GM12873 (cell line): ENCODE measurements at regions not wholly inside any gene's neighbourhood (a gene's known extent, or its start where the extent isn't known, plus 50 kb on each side); places are given as distances from the start of the nearest gene placed in this dataset.

ENCODE experiments used
- CTCF ChIP-seq: IDR thresholded peaks from 2 replicates; pipeline ENCODE4 v1.5.1; 2012; ENCODE audit warnings: low read depth, mild to moderate bottlenecking, moderate library complexity, low read length, control low read depth; ENCODE audit not compliant: insufficient read depth; ENCODE audit errors: missing control alignments

- TF ChIP-seq CTCF, result no peak
Measured at GRCh38 chr6:9484091-9484490, 930.8 kb downstream of the TFAP2A start.

DNA sequence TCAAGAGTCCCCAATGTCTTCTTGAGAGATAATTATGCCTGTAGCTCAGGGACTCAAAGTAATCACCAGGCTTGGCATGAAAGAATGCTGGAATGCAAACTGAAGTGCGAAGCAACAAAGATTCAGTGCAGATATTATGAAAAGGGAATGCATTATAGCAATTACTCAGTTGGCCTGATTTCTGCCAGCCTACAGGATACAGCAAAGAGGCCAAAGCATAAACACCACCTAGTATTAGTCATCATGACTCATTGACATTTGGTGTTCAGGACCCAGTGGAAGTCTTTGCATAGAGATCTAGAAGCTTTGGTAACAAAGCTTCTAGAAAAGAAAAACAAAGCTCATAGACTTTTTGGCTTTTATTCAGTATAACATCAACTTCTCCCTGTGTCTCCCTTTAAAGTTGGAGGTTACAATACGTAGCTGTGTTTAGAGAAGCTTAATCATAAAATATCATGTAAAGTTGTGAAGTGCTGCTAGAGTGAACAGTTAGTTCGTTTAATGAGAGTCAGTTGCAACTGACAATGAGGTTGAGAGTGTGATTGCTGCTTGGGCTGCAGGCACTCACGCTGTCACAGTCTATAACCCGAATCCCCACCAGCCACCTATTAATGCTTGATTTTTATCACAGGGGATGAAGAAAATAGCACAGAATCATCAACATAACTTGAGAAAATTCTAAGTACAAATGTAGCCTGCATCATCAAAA, 932.7 kb downstream of the TFAP2A start:
- no peak for TF ChIP-seq CTCF

DNA sequence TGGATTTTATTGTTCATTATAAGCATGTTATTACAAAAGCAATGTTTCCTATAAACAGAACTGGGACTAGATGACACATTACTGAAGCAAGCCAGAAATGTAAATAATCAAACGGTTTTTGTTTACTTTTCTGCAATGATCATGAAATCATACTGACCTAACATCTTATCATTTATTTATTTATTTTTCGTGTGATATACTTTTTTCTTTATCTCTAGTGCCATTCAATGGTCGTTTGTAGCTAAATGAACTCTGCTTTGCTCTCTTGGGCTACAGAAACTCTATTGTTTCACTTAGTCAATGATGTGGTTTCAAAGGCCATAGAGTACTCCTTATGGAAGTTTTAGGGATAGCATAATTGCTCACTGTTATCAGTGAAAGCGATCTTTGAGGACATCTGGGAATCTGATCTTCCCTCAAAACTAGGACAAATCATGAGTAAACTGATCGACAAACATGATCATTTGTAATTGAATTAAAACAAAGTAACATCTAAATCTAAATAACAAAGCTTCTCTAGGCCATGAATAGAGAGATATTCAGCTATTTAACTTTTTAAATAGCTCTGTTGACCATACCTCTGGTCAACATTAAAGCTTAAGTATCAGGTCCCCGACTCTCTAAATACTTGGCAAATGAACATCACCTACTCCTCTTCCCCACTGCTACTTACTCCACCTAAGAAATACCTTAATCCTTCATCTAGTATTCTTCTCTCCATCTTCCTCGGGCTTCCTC, 933.4 kb downstream of the TFAP2A start:
- TF ChIP-seq CTCF, result no peak

- TF ChIP-seq CTCF, result no peak
Measured at GRCh38 chr6:9468277-9468676, 946.6 kb downstream of the TFAP2A start.

GRCh38 chr6:9467741-9468140, 947.1 kb downstream of the TFAP2A start:
- TF ChIP-seq CTCF, result no peak

GRCh38 chr6:9464583-9464982, 950.3 kb downstream of the TFAP2A start:
- no peak for TF ChIP-seq CTCF

DNA sequence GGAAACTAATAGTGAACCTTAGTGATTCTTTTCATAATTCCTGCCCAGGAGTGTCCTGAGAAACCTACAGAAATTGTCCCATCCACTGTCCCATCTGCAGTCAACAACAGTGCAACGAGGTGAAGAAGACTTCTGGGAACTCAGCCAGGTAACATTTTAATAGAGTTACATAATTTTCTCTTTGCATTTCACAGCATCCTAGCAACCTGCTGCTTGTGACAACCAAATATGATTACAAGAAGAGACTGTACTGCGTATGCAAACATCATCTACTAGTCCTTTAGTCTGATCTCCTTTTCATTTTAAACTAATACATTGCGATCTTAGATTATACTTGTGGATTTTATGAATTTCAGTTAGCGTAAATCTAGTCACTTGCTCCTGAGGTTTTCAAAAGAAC, 951.6 kb downstream of the TFAP2A start:
- no peak for TF ChIP-seq CTCF
